Esophagus (tissue), 2 donors: ENCODE measurements at regions not wholly inside any gene's neighbourhood (a gene's known extent, or its start where the extent isn't known, plus 50 kb on each side); places are given as distances from the start of the nearest gene placed in this dataset.
"Not testable (repeated sequence)": the region's sequence is repeated elsewhere in the genome, so short reads cannot be mapped to it uniquely, and the experiment has no call there.

Experiments used
- H3K27ac ChIP-seq, 2 donors: one replicate each; pipeline ENCODE4 v1.5.1; 2013; ENCODE audit warnings: low read depth in 2 of 2, mild to moderate bottlenecking in 2 of 2, inconsistent platforms in 1 of 2, low read length in 1 of 2, moderate library complexity in 1 of 2
- H3K27me3 ChIP-seq, 2 donors: one replicate each; pipeline ENCODE4 v1.6.1; 2013; ENCODE audit warnings: low read length in 2 of 2, control low read depth in 1 of 2, mild to moderate bottlenecking in 1 of 2; ENCODE audit not compliant: insufficient read depth in 2 of 2, control insufficient read depth in 1 of 2
- H3K36me3 ChIP-seq, 2 donors: one replicate each; pipeline ENCODE4 v1.6.1; 2013; ENCODE audit warnings: low read length in 1 of 2; ENCODE audit not compliant: control insufficient read depth in 2 of 2, insufficient read depth in 2 of 2
- H3K4me1 ChIP-seq, 2 donors: one replicate each; pipeline ENCODE4 v1.6.1; 2013; ENCODE audit warnings: low read length in 1 of 2; ENCODE audit not compliant: control insufficient read depth in 2 of 2, insufficient read depth in 2 of 2
- H3K4me3 ChIP-seq, 2 donors: one replicate each; pipeline ENCODE4 v1.5.1; 2013; ENCODE audit warnings: low read length in 2 of 2, mild to moderate bottlenecking in 2 of 2, low read depth in 1 of 2, moderate library complexity in 1 of 2
- H3K9me3 ChIP-seq, 2 donors: one replicate each; pipeline ENCODE4 v1.6.1; 2013; ENCODE audit warnings: mild to moderate bottlenecking in 2 of 2, low read depth in 1 of 2, low read length in 1 of 2, moderate library complexity in 1 of 2; ENCODE audit not compliant: control insufficient read depth in 2 of 2, insufficient read depth in 1 of 2
- WGBS, 2 donors: extraction: QIAGEN DNeasy Blood & Tissue Kit; methylation state at CpG; one replicate each; pipeline ENCODE4 v1.1.7; 2013; 5-methylcytosine and 5-hydroxymethylcytosine counted together
- donor health status: healthy with polysubstance abuse.
- donor health status: Bipolar disorder and iron deficiency.

GRCh38 chr9:13439685-13440476 lies 160.4 kb upstream of the MPDZ start:
- no peaks in the 10 kb centered on the region for H3K27me3 ChIP-seq
- H3K4me1 ChIP-seq = no peaks in the 10 kb centered on the region
- H3K36me3 ChIP-seq = no peaks in the 10 kb centered on the region
- H3K27ac ChIP-seq = no peak overlapping the region
- no peak overlapping the region for H3K4me3 ChIP-seq
- H3K9me3 ChIP-seq = no peaks in the 10 kb centered on the region
- WGBS, 2 donors = 80 to 84% methylated on average over 3 of the region's 3 CpGs

DNA sequence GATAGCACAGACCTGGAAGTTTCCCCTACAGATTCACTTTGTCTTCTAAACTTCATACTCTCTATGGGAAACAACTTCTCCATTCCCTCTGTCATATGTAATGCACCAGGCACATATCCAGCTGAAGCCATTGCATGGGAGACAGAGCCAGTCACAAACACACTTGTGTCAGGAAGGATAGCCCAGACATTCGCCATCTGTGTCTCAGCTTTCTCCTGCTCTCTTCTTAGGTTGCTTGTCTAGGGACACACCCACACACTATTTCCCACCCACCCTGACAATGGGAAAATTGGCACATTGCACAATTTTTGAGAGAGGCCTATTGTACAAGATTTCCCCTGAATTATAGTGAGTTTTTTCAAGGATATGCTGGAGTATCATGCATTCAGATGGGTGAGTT lies 158.4 kb upstream of the MPDZ start:
- Histone ChIP-seq H3K4me3 (no peak overlapping the region), H3K27ac (no peak overlapping the region), H3K9me3 (no peaks in the 10 kb centered on the region), H3K36me3 (no peaks in the 10 kb centered on the region), H3K27me3 (no peaks in the 10 kb centered on the region), H3K4me1 (no peaks in the 10 kb centered on the region)
- WGBS, 2 donors = 77 to 89% methylated on average over 1 of the region's 1 CpG

- WGBS, 2 donors = 46 to 67% methylated on average over 1 of the region's 1 CpG
- Histone ChIP-seq H3K9me3 (no peaks in the 10 kb centered on the region), H3K4me3 (no peak overlapping the region), H3K4me1 (no peaks in the 10 kb centered on the region), H3K27ac (no peak overlapping the region), H3K27me3 (no peaks in the 10 kb centered on the region), H3K36me3 (no peaks in the 10 kb centered on the region)
Measured at GRCh38 chr9:13436591-13436990, 157.1 kb upstream of the MPDZ start.

DNA sequence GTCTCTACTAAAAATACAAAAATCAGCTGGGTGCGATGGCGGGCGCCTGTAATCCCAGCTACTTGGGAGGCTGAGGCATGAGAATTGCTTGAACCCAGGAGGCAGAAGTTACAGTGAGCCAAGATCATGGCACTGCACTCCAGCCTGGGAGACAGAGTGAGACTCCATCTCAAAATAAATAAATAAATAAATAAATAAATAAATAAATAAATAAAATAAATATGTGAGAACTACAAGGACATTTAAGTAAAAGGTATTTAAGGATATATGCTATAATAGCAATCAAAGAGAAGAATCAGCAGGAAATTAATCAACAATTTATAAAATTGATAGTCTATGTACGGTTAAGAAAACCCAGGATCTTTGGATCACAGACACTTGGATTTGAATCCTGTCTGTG lies 154.0 kb upstream of the MPDZ start:
- H3K4me3 ChIP-seq, H3K36me3 ChIP-seq, H3K4me1 ChIP-seq, H3K27me3 ChIP-seq, H3K9me3 ChIP-seq, H3K27ac ChIP-seq: not testable (repeated sequence)
- 97 to 98% methylated on average over 4 of the region's 4 CpGs for WGBS, 2 donors

- Histone ChIP-seq H3K36me3 (no peaks in the 10 kb centered on the region), H3K9me3 (no peaks in the 10 kb centered on the region), H3K27ac (no peak overlapping the region), H3K27me3 (no peaks in the 10 kb centered on the region), H3K4me3 (no peak overlapping the region), H3K4me1 (no peaks in the 10 kb centered on the region)
- 72 to 78% methylated on average over 1 of the region's 1 CpG for WGBS, 2 donors
Measured at GRCh38 chr9:13432904-13433303, 153.4 kb upstream of the MPDZ start.

DNA sequence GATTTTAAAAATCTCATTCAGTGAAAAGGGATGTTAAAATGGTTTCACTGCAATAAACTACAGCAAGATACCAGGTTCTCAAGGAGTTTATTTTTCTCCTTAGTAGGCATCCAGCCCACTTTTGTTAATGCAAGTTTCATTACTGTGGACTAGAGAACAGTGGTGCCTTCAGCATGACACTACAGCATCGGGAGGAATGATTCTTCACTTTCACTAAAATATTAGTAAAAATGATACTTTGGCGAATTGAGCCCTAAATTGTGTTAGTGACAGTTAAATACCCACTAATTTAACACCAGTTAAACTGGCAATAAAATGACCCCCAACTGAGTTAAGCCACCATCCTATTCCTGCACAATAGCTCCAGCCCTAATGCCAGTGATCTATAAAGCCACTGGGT lies 152.2 kb upstream of the MPDZ start:
- Histone ChIP-seq H3K36me3 (no peaks in the 10 kb centered on the region), H3K4me3 (no peak overlapping the region), H3K27ac (no peak overlapping the region), H3K4me1 (no peaks in the 10 kb centered on the region), H3K27me3 (no peaks in the 10 kb centered on the region), H3K9me3 (no peaks in the 10 kb centered on the region)
- WGBS, 2 donors = 83 to 86% methylated on average over 2 of the region's 2 CpGs

GRCh38 chr9:13431222-13431536 lies 151.7 kb upstream of the MPDZ start:
- WGBS, 2 donors = 81 to 90% methylated on average over 6 of the region's 6 CpGs
- no peak overlapping the region for H3K4me3 ChIP-seq
- H3K27me3 ChIP-seq = no peaks in the 10 kb centered on the region
- no peaks in the 10 kb centered on the region for H3K4me1 ChIP-seq
- no peaks in the 10 kb centered on the region for H3K36me3 ChIP-seq
- H3K9me3 ChIP-seq = no peaks in the 10 kb centered on the region
- no peak overlapping the region for H3K27ac ChIP-seq

DNA sequence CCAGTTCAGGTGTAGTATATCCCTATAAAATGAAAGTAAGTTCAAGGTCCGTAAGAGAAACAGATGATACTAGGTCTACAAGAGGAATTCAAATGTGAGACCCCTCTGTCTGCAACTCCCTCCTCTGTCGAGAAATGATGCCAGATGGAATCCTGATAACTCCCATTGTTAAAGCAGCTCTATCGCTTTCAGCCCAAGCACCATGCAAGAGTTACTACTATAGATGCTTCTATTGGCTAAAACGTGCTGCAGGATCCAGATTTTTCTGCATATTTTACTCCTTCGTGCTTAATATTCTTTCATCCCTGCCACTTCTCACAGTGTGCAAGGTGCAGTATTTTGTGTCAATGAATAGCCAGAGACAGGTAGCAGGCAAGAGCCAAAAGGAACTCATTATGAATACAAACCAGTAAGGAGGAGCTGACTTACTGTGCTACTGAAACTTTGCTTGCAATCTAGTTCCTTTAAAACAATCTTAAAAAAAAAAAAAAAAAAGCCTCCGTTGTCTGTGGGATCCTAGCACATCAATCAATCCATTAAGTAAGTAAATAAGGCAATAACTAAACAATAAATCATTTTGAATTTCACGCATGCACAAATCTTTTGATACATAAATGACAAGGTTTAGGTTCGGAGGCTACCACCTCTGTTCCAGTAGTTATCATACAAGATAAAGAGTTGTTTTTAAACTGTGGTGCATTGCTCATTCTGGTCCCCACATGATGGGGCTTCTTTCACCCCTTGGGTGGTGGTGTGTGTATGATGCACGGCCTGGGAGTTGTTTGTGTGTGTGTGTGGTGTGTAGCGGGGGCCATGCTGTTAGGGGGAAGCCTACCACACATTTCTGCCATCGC lies 151.1 kb upstream of the MPDZ start:
- no peak overlapping the region for H3K27ac ChIP-seq
- no peaks in the 10 kb centered on the region for H3K4me1 ChIP-seq
- no peaks in the 10 kb centered on the region for H3K36me3 ChIP-seq
- 63 to 78% methylated on average over 11 of the region's 11 CpGs for WGBS, 2 donors
- no peak overlapping the region for H3K4me3 ChIP-seq
- H3K9me3 ChIP-seq = no peaks in the 10 kb centered on the region
- H3K27me3 ChIP-seq = no peaks in the 10 kb centered on the region

DNA sequence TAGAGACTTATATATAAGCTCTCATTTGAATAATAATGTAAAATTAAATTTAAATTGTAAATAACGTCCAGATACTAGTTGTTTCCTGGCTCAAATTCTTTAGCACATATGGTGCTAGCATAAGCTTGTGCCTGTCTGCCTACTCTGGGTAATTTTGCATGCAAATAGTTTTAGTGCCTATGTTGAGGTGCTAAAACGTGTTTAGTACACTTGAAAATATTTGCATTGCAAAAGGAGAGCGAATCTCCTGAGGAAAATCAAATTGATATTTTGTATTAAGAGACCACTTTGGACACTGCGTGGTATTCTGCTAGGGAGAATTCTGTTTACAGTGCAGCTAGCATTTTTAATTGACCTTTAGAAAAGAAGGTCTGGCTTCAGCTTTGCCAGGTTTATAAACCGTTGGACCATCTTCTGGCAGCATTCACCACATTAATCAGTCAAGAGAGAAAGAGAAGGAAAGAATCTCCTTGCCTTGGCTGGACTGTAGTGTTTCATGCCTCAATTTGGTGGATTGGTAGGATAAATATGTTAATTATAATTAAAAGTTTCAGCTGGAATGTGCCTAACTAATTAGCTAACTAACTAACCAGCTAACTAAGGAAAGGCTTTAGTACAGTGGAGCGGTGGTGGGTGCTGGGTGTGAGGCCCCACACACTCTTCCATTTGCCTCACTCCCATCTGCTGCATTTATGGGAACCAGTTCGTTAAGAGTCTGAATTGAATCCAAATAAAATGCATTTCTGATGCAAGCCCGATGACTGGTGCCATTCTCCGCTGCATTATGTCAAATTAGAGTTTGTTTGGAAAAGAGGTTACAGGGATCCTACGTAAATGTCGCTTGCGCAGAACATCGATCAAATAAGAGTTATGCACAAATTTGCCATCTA lies 150.1 kb upstream of the MPDZ start:
- Histone ChIP-seq H3K9me3 (no peaks in the 10 kb centered on the region), H3K27me3 (no peaks in the 10 kb centered on the region), H3K36me3 (no peaks in the 10 kb centered on the region), H3K27ac (no peak overlapping the region), H3K4me3 (no peak overlapping the region), H3K4me1 (no peaks in the 10 kb centered on the region)
- 78 to 79% methylated on average over 13 of the region's 13 CpGs for WGBS, 2 donors
